CD14-positive monocyte (primary cell): ENCODE measurements at regions not wholly inside any gene's neighbourhood (a gene's known extent, or its start where the extent isn't known, plus 50 kb on each side); places are given as distances from the start of the nearest gene placed in this dataset.

ENCODE experiments used
- DNase-seq, 3 donors: peaks; one replicate each; pipeline ENCODE4 v3.0.0-alpha.2; 2011 to 2022
- H2AFZ ChIP-seq: 2 replicates; pipeline ENCODE4 v1.6.0; 2012; ENCODE audit warnings: mild to moderate bottlenecking, low read depth, low read length, inconsistent platforms; ENCODE audit not compliant: insufficient read depth, poor library complexity, severe bottlenecking
- H3K27ac ChIP-seq, 2 donors: 1 replicate in 1 of 2; 2 replicates in 1 of 2; pipeline ENCODE4 v1.5.1; 2012 to 2013; ENCODE audit warnings: low read length in 2 of 2, control low read depth in 1 of 2, inconsistent platforms in 1 of 2, low read depth in 1 of 2, mild to moderate bottlenecking in 1 of 2
- H3K27me3 ChIP-seq, 2 donors: one replicate each; pipeline versions ENCODE4 v1.6.0 to v1.6.1; 2011 to 2013; ENCODE audit warnings: low read length in 2 of 2; ENCODE audit not compliant: control insufficient read depth in 2 of 2, insufficient read depth in 2 of 2
- H3K36me3 ChIP-seq, 2 donors: replicated peaks in 1 of 2; 1 replicate in 1 of 2; 2 replicates in 1 of 2; pipeline versions ENCODE4 v1.5.1 to v1.6.1; 2012 to 2013; ENCODE audit warnings: low read length in 2 of 2, control low read depth in 1 of 2, inconsistent platforms in 1 of 2, mild to moderate bottlenecking in 1 of 2; ENCODE audit not compliant: insufficient read depth in 2 of 2, control insufficient read depth in 1 of 2
- H3K4me1 ChIP-seq, 2 donors: 1 replicate in 1 of 2; 2 replicates in 1 of 2; pipeline versions ENCODE4 v1.5.1 to v1.6.1; 2012 to 2013; ENCODE audit warnings: low read length in 2 of 2, control low read depth in 1 of 2, inconsistent platforms in 1 of 2, mild to moderate bottlenecking in 1 of 2, moderate library complexity in 1 of 2; ENCODE audit not compliant: insufficient read depth in 2 of 2, control insufficient read depth in 1 of 2
- H3K4me2 ChIP-seq: replicated peaks from 2 replicates; pipeline ENCODE3; 2012; ENCODE audit warnings: low read length, moderate library complexity, mild to moderate bottlenecking; ENCODE audit not compliant: poor library complexity, severe bottlenecking; ENCODE audit errors: extremely low read depth
- H3K4me3 ChIP-seq, 3 experiments: fragments of 200-600 bp in 1 of 3; sonication (generic) in 1 of 3; replicated peaks in 1 of 3; 1 replicate in 2 of 3; 2 replicates in 1 of 3; pipeline ENCODE4 v1.5.1; 2011 to 2013; ENCODE audit warnings: low read length in 3 of 3, mild to moderate bottlenecking in 3 of 3, control low read depth in 2 of 3, low read depth in 2 of 3, inconsistent platforms in 1 of 3, moderate library complexity in 1 of 3
- H3K79me2 ChIP-seq: 2 replicates; pipeline ENCODE4 v1.6.0; 2012; ENCODE audit warnings: mild to moderate bottlenecking, control low read depth, inconsistent platforms, low read length, moderate library complexity; ENCODE audit not compliant: insufficient read depth
- H3K9ac ChIP-seq: 2 replicates; pipeline ENCODE4 v1.6.0; 2017; ENCODE audit warnings: low read length, mild to moderate bottlenecking; ENCODE audit not compliant: insufficient read depth, poor library complexity, severe bottlenecking
- H3K9me3 ChIP-seq, 2 donors: replicated peaks in 1 of 2; 1 replicate in 1 of 2; 2 replicates in 1 of 2; pipeline versions ENCODE4 v1.5.1 to v1.6.1; 2012 to 2013; ENCODE audit warnings: low read length in 2 of 2, control low read depth in 1 of 2; ENCODE audit not compliant: control insufficient read depth in 1 of 2, insufficient read depth in 1 of 2
- H4K20me1 ChIP-seq: 2 replicates; pipeline ENCODE4 v1.6.0; 2012; ENCODE audit warnings: mild to moderate bottlenecking, low read length, control low read depth, moderate library complexity; ENCODE audit not compliant: insufficient read depth
- H3K27ac Mint-ChIP-seq, 7 donors: one replicate each; pipeline ENCODE4 v1.8.0; 2020; ENCODE audit warnings: mild to moderate bottlenecking in 7 of 7, mixed read lengths in 7 of 7, moderate library complexity in 6 of 7, inconsistent platforms in 2 of 7
- H3K27me3 Mint-ChIP-seq, 3 donors: one replicate each; pipeline ENCODE4 v1.8.0; 2021 to 2022; ENCODE audit warnings: low read depth in 3 of 3, mild to moderate bottlenecking in 3 of 3, mixed read lengths in 3 of 3, moderate library complexity in 3 of 3, inconsistent platforms in 1 of 3
- H3K36me3 Mint-ChIP-seq, 2 donors: one replicate each; pipeline ENCODE4 v1.8.0; 2020; ENCODE audit warnings: mixed read lengths in 2 of 2, inconsistent platforms in 1 of 2, mild to moderate bottlenecking in 1 of 2
- H3K4me1 Mint-ChIP-seq: one replicate; pipeline ENCODE4 v1.8.0; 2020; ENCODE audit warnings: mild to moderate bottlenecking, mixed read lengths
- H3K4me3 Mint-ChIP-seq, 2 donors: one replicate each; pipeline ENCODE4 v1.8.0; 2020; ENCODE audit warnings: mild to moderate bottlenecking in 2 of 2, mixed read lengths in 2 of 2, moderate library complexity in 1 of 2
- H3K9me3 Mint-ChIP-seq, 7 donors: one replicate each; pipeline ENCODE4 v1.8.0; 2020 to 2022; ENCODE audit warnings: mixed read lengths in 7 of 7, mild to moderate bottlenecking in 6 of 7, moderate library complexity in 6 of 7, inconsistent platforms in 2 of 7
- WGBS: methylation state at CpG from one replicate; pipeline ENCODE4 v1.1.5; 2013; ENCODE audit warnings: missing lambda C conversion rate; ENCODE audit not compliant: insufficient coverage; 5-methylcytosine and 5-hydroxymethylcytosine counted together
- intact Hi-C, 2 donors: fragments of 100-400 bp; cut with micrococcal nuclease; formaldehyde crosslinking; loops; one replicate each; pipeline versions ENCODE4 v1.15.0 to v1.15.1; 2023
- TF ChIP-seq, protein P1 (sequence below): fragments of 200-600 bp; IDR thresholded peaks from one replicate; pipeline ENCODE4 v1.8.0; 2022; ENCODE audit warnings: antibody characterized with exemption, mild to moderate bottlenecking

DNA sequence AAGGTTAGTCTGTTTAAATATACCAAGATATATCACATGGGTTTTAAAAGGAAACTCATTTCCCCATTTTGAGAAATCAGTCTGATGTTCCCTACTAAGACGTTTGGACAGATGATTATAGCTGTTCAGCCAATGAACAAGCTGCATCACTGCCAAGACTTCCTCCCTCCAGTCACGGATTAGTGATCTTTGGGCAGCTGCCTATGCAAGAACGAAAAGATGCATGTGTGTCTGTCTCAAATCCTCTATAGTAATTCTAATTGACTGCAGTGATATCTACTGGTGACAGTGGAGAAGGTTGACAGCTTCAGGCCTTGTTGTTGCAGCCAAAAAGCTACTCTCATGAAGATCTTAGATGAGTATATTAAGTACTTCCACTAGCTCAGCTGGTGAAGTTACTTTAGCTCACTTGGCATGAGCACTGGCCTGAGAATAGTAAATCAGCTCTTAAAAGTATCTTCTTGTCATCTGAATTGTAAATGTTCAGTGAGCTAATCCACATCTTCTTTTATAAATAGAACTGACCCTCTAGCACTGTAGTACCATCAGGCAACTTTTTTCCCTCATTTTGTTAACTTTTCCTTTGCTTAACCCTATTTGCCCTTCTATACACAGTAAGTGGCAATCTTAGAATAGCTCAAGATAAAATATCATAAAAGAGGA lies 134.5 kb upstream of the PCDH10 start:
- no peaks in the 10 kb centered on the region for H3K4me1 Mint-ChIP-seq
- no peak overlapping the region for H3K4me2 ChIP-seq
- H4K20me1 ChIP-seq: no peaks in the 10 kb centered on the region
- H3K4me3 ChIP-seq: no peak overlapping the region
- H3K36me3 ChIP-seq: no peaks in the 10 kb centered on the region
- no peak overlapping the region for H2AFZ ChIP-seq
- H3K79me2 ChIP-seq: no peaks in the 10 kb centered on the region
- no peak overlapping the region for H3K27ac Mint-ChIP-seq
- no peaks in the 10 kb centered on the region for H3K4me1 ChIP-seq
- H3K4me3 Mint-ChIP-seq: no peak overlapping the region
- H3K27me3 Mint-ChIP-seq: no peaks in the 10 kb centered on the region
- H3K27ac ChIP-seq: no peak overlapping the region
- no peaks in the 10 kb centered on the region for H3K36me3 Mint-ChIP-seq
- TF ChIP-seq, protein P1, sequence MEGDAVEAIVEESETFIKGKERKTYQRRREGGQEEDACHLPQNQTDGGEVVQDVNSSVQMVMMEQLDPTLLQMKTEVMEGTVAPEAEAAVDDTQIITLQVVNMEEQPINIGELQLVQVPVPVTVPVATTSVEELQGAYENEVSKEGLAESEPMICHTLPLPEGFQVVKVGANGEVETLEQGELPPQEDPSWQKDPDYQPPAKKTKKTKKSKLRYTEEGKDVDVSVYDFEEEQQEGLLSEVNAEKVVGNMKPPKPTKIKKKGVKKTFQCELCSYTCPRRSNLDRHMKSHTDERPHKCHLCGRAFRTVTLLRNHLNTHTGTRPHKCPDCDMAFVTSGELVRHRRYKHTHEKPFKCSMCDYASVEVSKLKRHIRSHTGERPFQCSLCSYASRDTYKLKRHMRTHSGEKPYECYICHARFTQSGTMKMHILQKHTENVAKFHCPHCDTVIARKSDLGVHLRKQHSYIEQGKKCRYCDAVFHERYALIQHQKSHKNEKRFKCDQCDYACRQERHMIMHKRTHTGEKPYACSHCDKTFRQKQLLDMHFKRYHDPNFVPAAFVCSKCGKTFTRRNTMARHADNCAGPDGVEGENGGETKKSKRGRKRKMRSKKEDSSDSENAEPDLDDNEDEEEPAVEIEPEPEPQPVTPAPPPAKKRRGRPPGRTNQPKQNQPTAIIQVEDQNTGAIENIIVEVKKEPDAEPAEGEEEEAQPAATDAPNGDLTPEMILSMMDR: no peak
- H3K9me3 ChIP-seq: no peaks in the 10 kb centered on the region
- peaks cover 0 to 7% (median 2%) of the 10 kb centered on the region in 7 donors for H3K9me3 Mint-ChIP-seq
- no peak for DNase-seq
- no CpG with 5 or more reads among the region's 3 CpGs for WGBS
- intact Hi-C loops: no loop called here
- H3K27me3 ChIP-seq: no peaks in the 10 kb centered on the region
- H3K9ac ChIP-seq: no peak overlapping the region

DNA sequence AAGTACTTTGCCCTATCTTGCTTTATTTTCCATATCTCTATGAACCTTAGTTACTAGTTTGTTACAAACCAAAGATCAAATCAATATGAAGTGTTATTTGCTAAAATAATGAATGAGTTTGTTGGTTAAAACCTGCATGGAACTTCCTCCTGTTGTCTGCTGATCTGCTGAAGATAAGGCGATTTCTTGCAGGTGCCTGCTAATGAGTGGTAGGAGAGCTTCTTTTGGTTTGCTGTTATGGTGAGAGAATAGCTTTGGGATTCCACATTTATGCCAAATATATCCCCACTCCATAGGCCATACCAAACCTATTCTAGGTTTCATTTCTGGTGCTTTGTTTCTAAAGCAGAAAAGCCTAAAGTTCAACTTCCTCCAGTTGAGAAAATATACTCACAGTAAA lies 103.8 kb upstream of the PCDH10 start:
- H3K4me1 ChIP-seq: no peaks in the 10 kb centered on the region
- peaks cover 0 to 2% (median 0%) of the 10 kb centered on the region in 3 donors for H3K27me3 Mint-ChIP-seq
- no peak overlapping the region for H2AFZ ChIP-seq
- TF ChIP-seq, protein P1: no peak
- H3K27ac ChIP-seq: no peak overlapping the region
- H3K9me3 ChIP-seq: peaks cover 0 to 3% of the 10 kb centered on the region in 2 donors
- no peak overlapping the region for H3K27ac Mint-ChIP-seq
- H3K9ac ChIP-seq: no peak overlapping the region
- DNase-seq: no peak
- H3K4me1 Mint-ChIP-seq: no peaks in the 10 kb centered on the region
- no peak overlapping the region for H3K4me3 Mint-ChIP-seq
- intact Hi-C loops: no loop called here
- no CpG with 5 or more reads among the region's 1 CpG for WGBS
- no peak overlapping the region for H3K4me2 ChIP-seq
- H3K9me3 Mint-ChIP-seq: peaks cover 0 to 7% (median 3%) of the 10 kb centered on the region in 7 donors
- no peaks in the 10 kb centered on the region for H3K36me3 Mint-ChIP-seq
- no peaks in the 10 kb centered on the region for H3K27me3 ChIP-seq
- no peaks in the 10 kb centered on the region for H3K79me2 ChIP-seq
- no peak overlapping the region for H3K4me3 ChIP-seq
- no peaks in the 10 kb centered on the region for H3K36me3 ChIP-seq
- H4K20me1 ChIP-seq: no peaks in the 10 kb centered on the region
